Testis (tissue), 2 donors: ENCODE measurements at regions not wholly inside any gene's neighbourhood (a gene's known extent, or its start where the extent isn't known, plus 50 kb on each side); places are given as distances from the start of the nearest gene placed in this dataset.

Source experiments
- CTCF ChIP-seq, 3 experiments: fragments of 450-650 bp in 2 of 3; fragments of 200-600 bp in 1 of 3; sonication (generic) in 1 of 3; IDR thresholded peaks; one replicate each; pipeline ENCODE4 v1.5.1; 2016 to 2019; ENCODE audit warnings: antibody characterized with exemption in 3 of 3, mild to moderate bottlenecking in 2 of 3, moderate library complexity in 1 of 3
- POLR2A ChIP-seq: fragments of 450-650 bp; IDR thresholded peaks from one replicate; pipeline ENCODE4 v1.6.1; 2017; ENCODE audit warnings: antibody characterized with exemption, mild to moderate bottlenecking, moderate library complexity

- no peak for TF ChIP-seq CTCF (IDR thresholded peaks at IDR 0.05)
- no peak for TF ChIP-seq POLR2A
Observed at GRCh38 chr3:159821736-159822135, 166.9 kb upstream of the IL12A start.
